Activated T-helper 2 cell treated with anti-CD3 and anti-CD28 coated beads, Interferon-gamma antibody, Interleukin-2, Interleukin-4, amounts not matched to agents 10 μg/mL and 5 μg/mL and 100 μg/mL, durations not matched to agents 14 hours and 24 hours and 36 hours (primary cell): ENCODE measurements at regions not wholly inside any gene's neighbourhood (a gene's known extent, or its start where the extent isn't known, plus 50 kb on each side); places are given as distances from the start of the nearest gene placed in this dataset.

Experiments used
- DNase-seq: peaks from one replicate; pipeline ENCODE4 v3.0.0; 2021; ENCODE audit warnings: low spot score
- H3K27ac Mint-ChIP-seq: one replicate; pipeline ENCODE4 v1.8.0; 2021; ENCODE audit warnings: mixed read lengths
- H3K27me3 Mint-ChIP-seq: one replicate; pipeline ENCODE4 v1.8.0; 2021; ENCODE audit warnings: low read depth, mixed read lengths
- H3K36me3 Mint-ChIP-seq: one replicate; pipeline ENCODE4 v1.8.0; 2021; ENCODE audit warnings: low read depth, mixed read lengths
- H3K4me1 Mint-ChIP-seq: one replicate; pipeline ENCODE4 v1.8.0; 2021; ENCODE audit warnings: low read depth, mixed read lengths
- H3K4me3 Mint-ChIP-seq: one replicate; pipeline ENCODE4 v1.8.0; 2021; ENCODE audit warnings: low read depth, mild to moderate bottlenecking, moderate library complexity, mixed read lengths
- H3K9me3 Mint-ChIP-seq: one replicate; pipeline ENCODE4 v1.8.0; 2021; ENCODE audit warnings: mixed read lengths
- intact Hi-C: fragments of 100-400 bp; cut with micrococcal nuclease; formaldehyde crosslinking; loops from one replicate; pipeline ENCODE4 v1.15.1; 2023

GRCh38 chr2:41142478-41142877, 690.6 kb upstream of the SLC8A1 start:
- H3K4me1 Mint-ChIP-seq, result no peaks in the 10 kb centered on the region
- H3K4me3 Mint-ChIP-seq, result no peak overlapping the region
- H3K36me3 Mint-ChIP-seq, result no peaks in the 10 kb centered on the region
- no peaks in the 10 kb centered on the region for H3K9me3 Mint-ChIP-seq
- no peak overlapping the region for H3K27ac Mint-ChIP-seq
- intact Hi-C loops, result no loop called here
- no peaks in the 10 kb centered on the region for H3K27me3 Mint-ChIP-seq
- no peak for DNase-seq

GRCh38 chr2:41145066-41145465, 693.2 kb upstream of the SLC8A1 start:
- Mint-ChIP-seq H3K4me1 (no peaks in the 10 kb centered on the region), H3K27ac (no peak overlapping the region), H3K36me3 (no peaks in the 10 kb centered on the region), H3K4me3 (no peak overlapping the region), H3K27me3 (no peaks in the 10 kb centered on the region), H3K9me3 (no peaks in the 10 kb centered on the region)
- intact Hi-C loops, result no loop called here
- no peak for DNase-seq

- H3K9me3 Mint-ChIP-seq, result no peaks in the 10 kb centered on the region
Measured at GRCh38 chr2:41149054-41149453, 697.2 kb upstream of the SLC8A1 start.

GRCh38 chr2:41151746-41152145, 699.9 kb upstream of the SLC8A1 start:
- no peaks in the 10 kb centered on the region for H3K4me1 Mint-ChIP-seq
- DNase-seq, result no peak
- intact Hi-C loops, result no loop called here
- peaks cover 2% of the 10 kb centered on the region for H3K9me3 Mint-ChIP-seq
- H3K36me3 Mint-ChIP-seq, result no peaks in the 10 kb centered on the region
- no peaks in the 10 kb centered on the region for H3K27me3 Mint-ChIP-seq
- H3K27ac Mint-ChIP-seq, result no peak overlapping the region
- H3K4me3 Mint-ChIP-seq, result no peak overlapping the region

More at GRCh38 chr2:41149054-41149453, 697.2 kb upstream of the SLC8A1 start:
- intact Hi-C loops, result no loop called here
- Mint-ChIP-seq H3K36me3 (no peaks in the 10 kb centered on the region), H3K27ac (no peak overlapping the region), H3K4me1 (no peaks in the 10 kb centered on the region), H3K27me3 (no peaks in the 10 kb centered on the region), H3K4me3 (no peak overlapping the region)
- no peak for DNase-seq

- Mint-ChIP-seq H3K4me1 (no peaks in the 10 kb centered on the region), H3K4me3 (no peak overlapping the region), H3K27ac (no peak overlapping the region), H3K36me3 (no peaks in the 10 kb centered on the region), H3K9me3 (peaks cover 8% of the 10 kb centered on the region), H3K27me3 (no peaks in the 10 kb centered on the region)
- no peak for DNase-seq
- intact Hi-C loops, result no loop called here
Measured at GRCh38 chr2:41152318-41152717, 700.4 kb upstream of the SLC8A1 start.

- Mint-ChIP-seq H3K9me3 (peaks cover 9% of the 10 kb centered on the region), H3K36me3 (no peaks in the 10 kb centered on the region), H3K4me3 (no peak overlapping the region), H3K27me3 (no peaks in the 10 kb centered on the region), H3K4me1 (no peaks in the 10 kb centered on the region), H3K27ac (no peak overlapping the region)
- DNase-seq, result no peak
- intact Hi-C loops, result no loop called here
Measured at GRCh38 chr2:41160439-41160838, 708.5 kb upstream of the SLC8A1 start.

GRCh38 chr2:41167014-41167413, 715.1 kb upstream of the SLC8A1 start:
- Mint-ChIP-seq H3K9me3 (no peaks in the 10 kb centered on the region), H3K4me1 (no peaks in the 10 kb centered on the region), H3K4me3 (no peak overlapping the region), H3K27me3 (no peaks in the 10 kb centered on the region), H3K36me3 (no peaks in the 10 kb centered on the region), H3K27ac (no peak overlapping the region)
- no peak for DNase-seq
- intact Hi-C loops, result no loop called here

- Mint-ChIP-seq H3K27me3 (no peaks in the 10 kb centered on the region), H3K4me3 (no peak overlapping the region), H3K27ac (no peak overlapping the region), H3K4me1 (no peaks in the 10 kb centered on the region), H3K9me3 (no peaks in the 10 kb centered on the region), H3K36me3 (no peaks in the 10 kb centered on the region)
- no peak for DNase-seq
- intact Hi-C loops, result no loop called here
Measured at GRCh38 chr2:41169744-41170143, 717.9 kb upstream of the SLC8A1 start.

- no peak for DNase-seq
- H3K4me3 Mint-ChIP-seq, result no peak overlapping the region
- no peak overlapping the region for H3K27ac Mint-ChIP-seq
- H3K27me3 Mint-ChIP-seq, result no peaks in the 10 kb centered on the region
- no peaks in the 10 kb centered on the region for H3K4me1 Mint-ChIP-seq
- no peaks in the 10 kb centered on the region for H3K36me3 Mint-ChIP-seq
- intact Hi-C loops, result no loop called here
- H3K9me3 Mint-ChIP-seq, result no peaks in the 10 kb centered on the region
Measured at GRCh38 chr2:41170589-41170988, 718.7 kb upstream of the SLC8A1 start.

- H3K9me3 Mint-ChIP-seq, result no peaks in the 10 kb centered on the region
- no peaks in the 10 kb centered on the region for H3K27me3 Mint-ChIP-seq
- no peak overlapping the region for H3K4me3 Mint-ChIP-seq
- H3K27ac Mint-ChIP-seq, result no peak overlapping the region
- H3K4me1 Mint-ChIP-seq, result no peaks in the 10 kb centered on the region
- no peak for DNase-seq
- intact Hi-C loops, result no loop called here
- H3K36me3 Mint-ChIP-seq, result no peaks in the 10 kb centered on the region
Measured at GRCh38 chr2:41180387-41180786, 728.5 kb upstream of the SLC8A1 start.

- intact Hi-C loops, result no loop called here
- Mint-ChIP-seq H3K27me3 (no peaks in the 10 kb centered on the region), H3K36me3 (no peaks in the 10 kb centered on the region), H3K9me3 (no peaks in the 10 kb centered on the region), H3K4me1 (no peaks in the 10 kb centered on the region), H3K4me3 (no peak overlapping the region), H3K27ac (no peak overlapping the region)
- DNase-seq, result no peak
Measured at GRCh38 chr2:41182961-41183360, 731.1 kb upstream of the SLC8A1 start.

- Mint-ChIP-seq H3K4me1 (no peaks in the 10 kb centered on the region), H3K4me3 (no peak overlapping the region), H3K36me3 (no peaks in the 10 kb centered on the region), H3K27me3 (no peaks in the 10 kb centered on the region), H3K27ac (no peak overlapping the region), H3K9me3 (no peaks in the 10 kb centered on the region)
- intact Hi-C loops, result no loop called here
- no peak for DNase-seq
Measured at GRCh38 chr2:41187376-41188122, 735.7 kb upstream of the SLC8A1 start.

GRCh38 chr2:41194230-41194629, 742.3 kb upstream of the SLC8A1 start:
- DNase-seq, result no peak
- no peaks in the 10 kb centered on the region for H3K27me3 Mint-ChIP-seq
- H3K9me3 Mint-ChIP-seq, result no peaks in the 10 kb centered on the region
- no peak overlapping the region for H3K27ac Mint-ChIP-seq
- H3K4me3 Mint-ChIP-seq, result no peak overlapping the region
- no peaks in the 10 kb centered on the region for H3K4me1 Mint-ChIP-seq
- no peaks in the 10 kb centered on the region for H3K36me3 Mint-ChIP-seq
- intact Hi-C loops, result no loop called here

GRCh38 chr2:41197781-41198180, 745.9 kb upstream of the SLC8A1 start:
- H3K4me3 Mint-ChIP-seq, result no peak overlapping the region
- no peaks in the 10 kb centered on the region for H3K4me1 Mint-ChIP-seq
- intact Hi-C loops, result no loop called here
- no peak for DNase-seq
- no peaks in the 10 kb centered on the region for H3K36me3 Mint-ChIP-seq
- no peaks in the 10 kb centered on the region for H3K9me3 Mint-ChIP-seq
- H3K27ac Mint-ChIP-seq, result no peak overlapping the region
- no peaks in the 10 kb centered on the region for H3K27me3 Mint-ChIP-seq
